ENCODE measurements at regions not wholly inside any gene's neighbourhood (a gene's known extent, or its start where the extent isn't known, plus 50 kb on each side); places are given as distances from the start of the nearest gene placed in this dataset.

DNA sequence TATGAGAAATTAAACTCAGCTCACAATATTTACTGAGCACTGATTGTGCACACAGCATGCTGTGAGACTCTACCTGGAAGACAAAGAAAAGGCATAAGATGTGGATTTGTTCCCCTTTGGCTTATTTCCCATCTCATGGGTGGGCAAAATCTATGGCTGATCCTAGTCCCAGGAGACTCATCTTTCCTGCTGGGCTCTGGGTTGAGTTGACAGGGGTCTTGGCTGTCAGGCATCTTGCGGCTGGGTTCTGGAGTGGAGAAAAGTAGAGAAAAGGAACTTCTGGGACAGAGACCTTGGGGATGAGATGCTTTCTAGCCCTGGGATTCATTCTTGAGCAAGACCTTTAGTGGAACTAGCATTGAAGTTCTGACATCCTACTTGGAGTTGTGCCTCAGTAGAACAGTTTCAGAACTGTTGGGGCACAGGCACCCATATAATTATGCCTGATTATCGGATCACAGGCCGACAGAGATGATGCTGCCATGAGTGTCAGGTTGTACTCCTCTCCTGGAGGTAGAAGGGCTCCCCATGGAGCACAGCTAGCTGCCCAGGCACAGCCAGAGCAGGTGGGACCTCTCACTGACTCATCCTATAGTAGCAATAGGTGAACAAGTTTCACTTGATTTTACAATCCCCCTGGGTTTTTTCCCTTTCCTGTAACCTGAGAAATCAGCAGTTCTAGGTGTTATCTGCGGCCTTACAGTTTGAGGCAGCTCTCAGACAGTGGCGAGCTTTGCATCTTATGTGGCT is 260.9 kb downstream of the CYRIA start (continued):
- TF ChIP-seq, protein P1, sequence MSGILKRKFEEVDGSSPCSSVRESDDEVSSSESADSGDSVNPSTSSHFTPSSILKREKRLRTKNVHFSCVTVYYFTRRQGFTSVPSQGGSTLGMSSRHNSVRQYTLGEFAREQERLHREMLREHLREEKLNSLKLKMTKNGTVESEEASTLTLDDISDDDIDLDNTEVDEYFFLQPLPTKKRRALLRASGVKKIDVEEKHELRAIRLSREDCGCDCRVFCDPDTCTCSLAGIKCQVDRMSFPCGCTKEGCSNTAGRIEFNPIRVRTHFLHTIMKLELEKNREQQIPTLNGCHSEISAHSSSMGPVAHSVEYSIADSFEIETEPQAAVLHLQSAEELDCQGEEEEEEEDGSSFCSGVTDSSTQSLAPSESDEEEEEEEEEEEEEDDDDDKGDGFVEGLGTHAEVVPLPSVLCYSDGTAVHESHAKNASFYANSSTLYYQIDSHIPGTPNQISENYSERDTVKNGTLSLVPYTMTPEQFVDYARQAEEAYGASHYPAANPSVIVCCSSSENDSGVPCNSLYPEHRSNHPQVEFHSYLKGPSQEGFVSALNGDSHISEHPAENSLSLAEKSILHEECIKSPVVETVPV (CRISPR knock-in tag; IDR thresholded peaks at IDR 0.05): no peak
- TF ChIP-seq GLIS3 (CRISPR knock-in tag; IDR thresholded peaks at IDR 0.05) (no peak), BACH2 (CRISPR knock-in tag; IDR thresholded peaks at IDR 0.05; ENCODE audit: borderline replicate concordance) (no peak), SNAI2 (CRISPR knock-in tag; IDR thresholded peaks at IDR 0.05) (no peak)
- TF ChIP-seq, protein P2, sequence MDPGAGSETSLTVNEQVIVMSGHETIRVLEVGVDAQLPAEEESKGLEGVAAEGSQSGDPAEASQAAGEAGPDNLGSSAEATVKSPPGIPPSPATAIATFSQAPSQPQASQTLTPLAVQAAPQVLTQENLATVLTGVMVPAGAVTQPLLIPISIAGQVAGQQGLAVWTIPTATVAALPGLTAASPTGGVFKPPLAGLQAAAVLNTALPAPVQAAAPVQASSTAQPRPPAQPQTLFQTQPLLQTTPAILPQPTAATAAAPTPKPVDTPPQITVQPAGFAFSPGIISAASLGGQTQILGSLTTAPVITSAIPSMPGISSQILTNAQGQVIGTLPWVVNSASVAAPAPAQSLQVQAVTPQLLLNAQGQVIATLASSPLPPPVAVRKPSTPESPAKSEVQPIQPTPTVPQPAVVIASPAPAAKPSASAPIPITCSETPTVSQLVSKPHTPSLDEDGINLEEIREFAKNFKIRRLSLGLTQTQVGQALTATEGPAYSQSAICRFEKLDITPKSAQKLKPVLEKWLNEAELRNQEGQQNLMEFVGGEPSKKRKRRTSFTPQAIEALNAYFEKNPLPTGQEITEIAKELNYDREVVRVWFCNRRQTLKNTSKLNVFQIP (CRISPR knock-in tag; IDR thresholded peaks at IDR 0.05; ENCODE audit: borderline replicate concordance, low read depth): no peak

DNA sequence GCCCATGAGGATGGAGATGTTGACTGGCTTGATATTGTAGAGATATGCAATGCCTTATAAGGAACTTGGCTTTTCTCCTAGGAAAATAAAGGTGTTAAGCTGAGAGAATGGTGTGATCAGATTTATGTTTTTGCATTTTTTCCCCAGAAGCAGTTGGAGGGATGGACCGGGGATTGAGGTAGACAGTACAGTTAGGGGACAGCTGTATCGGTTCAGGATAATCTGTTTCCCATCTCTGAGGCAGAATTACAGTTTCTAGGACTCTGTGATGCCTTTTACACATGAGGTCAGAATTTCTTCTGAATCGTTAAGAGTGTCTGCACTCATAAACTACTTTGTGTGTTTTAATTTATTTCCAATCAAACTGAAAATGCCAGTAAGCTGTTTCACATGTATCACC is 261.5 kb downstream of the CYRIA start:
- TF ChIP-seq SNAI2 (CRISPR knock-in tag; IDR thresholded peaks at IDR 0.05) (no peak), ISL1 (CRISPR knock-in tag; IDR thresholded peaks at IDR 0.05) (no peak), ZNF565 (CRISPR knock-in tag; conservative IDR thresholded peaks at IDR 0.05; ENCODE audit: low read depth) (no peak), BACH2 (CRISPR knock-in tag; IDR thresholded peaks at IDR 0.05; ENCODE audit: borderline replicate concordance) (no peak), ZNF8 (CRISPR knock-in tag; IDR thresholded peaks at IDR 0.05) (no peak), TCF4 (CRISPR knock-in tag; IDR thresholded peaks at IDR 0.05; ENCODE audit: borderline replicate concordance) (no peak), ESRRG (CRISPR knock-in tag; IDR thresholded peaks at IDR 0.05) (no peak)
- TF ChIP-seq, protein P3, sequence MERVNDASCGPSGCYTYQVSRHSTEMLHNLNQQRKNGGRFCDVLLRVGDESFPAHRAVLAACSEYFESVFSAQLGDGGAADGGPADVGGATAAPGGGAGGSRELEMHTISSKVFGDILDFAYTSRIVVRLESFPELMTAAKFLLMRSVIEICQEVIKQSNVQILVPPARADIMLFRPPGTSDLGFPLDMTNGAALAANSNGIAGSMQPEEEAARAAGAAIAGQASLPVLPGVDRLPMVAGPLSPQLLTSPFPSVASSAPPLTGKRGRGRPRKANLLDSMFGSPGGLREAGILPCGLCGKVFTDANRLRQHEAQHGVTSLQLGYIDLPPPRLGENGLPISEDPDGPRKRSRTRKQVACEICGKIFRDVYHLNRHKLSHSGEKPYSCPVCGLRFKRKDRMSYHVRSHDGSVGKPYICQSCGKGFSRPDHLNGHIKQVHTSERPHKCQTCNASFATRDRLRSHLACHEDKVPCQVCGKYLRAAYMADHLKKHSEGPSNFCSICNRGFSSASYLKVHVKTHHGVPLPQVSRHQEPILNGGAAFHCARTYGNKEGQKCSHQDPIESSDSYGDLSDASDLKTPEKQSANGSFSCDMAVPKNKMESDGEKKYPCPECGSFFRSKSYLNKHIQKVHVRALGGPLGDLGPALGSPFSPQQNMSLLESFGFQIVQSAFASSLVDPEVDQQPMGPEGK (CRISPR knock-in tag; IDR thresholded peaks at IDR 0.05; ENCODE audit: borderline replicate concordance): no peak
- no peak for ATAC-seq

DNA sequence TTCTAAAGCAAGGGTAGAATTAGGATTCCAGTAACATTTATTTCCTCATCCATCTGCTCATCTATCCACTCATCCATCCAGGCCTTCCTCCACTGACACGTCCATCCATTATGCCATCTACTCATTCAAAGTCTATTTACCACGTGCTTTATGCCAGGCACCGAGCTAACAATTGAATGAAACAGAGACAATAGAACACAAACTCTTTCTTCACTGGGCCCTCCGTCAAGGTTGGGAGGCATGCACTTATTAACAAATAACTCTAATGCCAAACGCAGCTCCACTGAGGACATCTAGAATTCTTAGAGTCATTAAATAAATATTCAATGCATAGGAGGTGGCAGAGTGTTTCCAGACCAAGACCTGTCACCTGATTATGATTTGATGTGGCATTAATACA is 262.7 kb downstream of the CYRIA start:
- no peak for ATAC-seq
- TF ChIP-seq RARB (CRISPR knock-in tag; IDR thresholded peaks at IDR 0.05) (no peak), TOX (CRISPR knock-in tag; IDR thresholded peaks at IDR 0.05; ENCODE audit: borderline replicate concordance) (no peak), OSR1 (CRISPR knock-in tag; IDR thresholded peaks at IDR 0.05) (no peak), ZC3H10 (CRISPR knock-in tag; IDR thresholded peaks at IDR 0.05) (no peak), ZNF8 (CRISPR knock-in tag; IDR thresholded peaks at IDR 0.05) (no peak)
- TF ChIP-seq, protein P1 (CRISPR knock-in tag; IDR thresholded peaks at IDR 0.05): no peak

DNA sequence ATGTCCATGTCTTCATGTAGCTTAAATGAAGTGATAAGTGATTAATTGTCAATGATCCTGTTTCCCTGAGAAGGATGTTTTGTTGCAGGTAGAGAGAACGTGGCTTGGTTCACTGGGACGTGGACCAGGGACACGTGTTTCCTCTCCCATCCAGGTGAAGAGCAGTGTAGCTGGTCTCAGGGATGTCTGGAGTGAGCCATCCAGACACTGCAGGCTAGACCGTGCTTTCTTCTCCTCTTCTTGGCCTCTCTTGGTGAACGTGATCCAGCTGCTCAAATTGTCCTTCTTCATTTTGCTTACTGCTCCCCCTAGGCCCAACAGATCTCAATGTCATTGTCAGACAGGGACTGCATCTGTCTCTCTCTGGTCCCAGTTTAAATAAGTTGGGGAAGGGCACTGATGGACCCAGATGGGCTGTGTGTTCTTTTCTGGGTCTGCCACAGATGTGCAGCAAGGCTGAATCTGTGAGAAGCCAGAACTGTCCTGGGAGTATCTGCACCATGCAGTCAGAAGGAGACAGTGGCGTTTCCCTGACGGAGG is 263.8 kb downstream of the CYRIA start:
- ATAC-seq: no peak

More for the DNA sequence above, 263.8 kb downstream of the CYRIA start:
- TF ChIP-seq ZC3H10 (CRISPR knock-in tag; IDR thresholded peaks at IDR 0.05) (no peak), TOX (CRISPR knock-in tag; IDR thresholded peaks at IDR 0.05; ENCODE audit: borderline replicate concordance) (no peak), ZNF565 (CRISPR knock-in tag; conservative IDR thresholded peaks at IDR 0.05; ENCODE audit: low read depth) (no peak), RARB (CRISPR knock-in tag; IDR thresholded peaks at IDR 0.05) (no peak), GLIS3 (CRISPR knock-in tag; IDR thresholded peaks at IDR 0.05) (no peak), TCF4 (CRISPR knock-in tag; IDR thresholded peaks at IDR 0.05; ENCODE audit: borderline replicate concordance) (no peak), ISL1 (CRISPR knock-in tag; IDR thresholded peaks at IDR 0.05) (no peak), ZNF8 (CRISPR knock-in tag; IDR thresholded peaks at IDR 0.05) (no peak), CSDC2 (CRISPR knock-in tag; IDR thresholded peaks at IDR 0.05) (no peak), OSR1 (CRISPR knock-in tag; IDR thresholded peaks at IDR 0.05) (no peak)
- TF ChIP-seq, protein P4, sequence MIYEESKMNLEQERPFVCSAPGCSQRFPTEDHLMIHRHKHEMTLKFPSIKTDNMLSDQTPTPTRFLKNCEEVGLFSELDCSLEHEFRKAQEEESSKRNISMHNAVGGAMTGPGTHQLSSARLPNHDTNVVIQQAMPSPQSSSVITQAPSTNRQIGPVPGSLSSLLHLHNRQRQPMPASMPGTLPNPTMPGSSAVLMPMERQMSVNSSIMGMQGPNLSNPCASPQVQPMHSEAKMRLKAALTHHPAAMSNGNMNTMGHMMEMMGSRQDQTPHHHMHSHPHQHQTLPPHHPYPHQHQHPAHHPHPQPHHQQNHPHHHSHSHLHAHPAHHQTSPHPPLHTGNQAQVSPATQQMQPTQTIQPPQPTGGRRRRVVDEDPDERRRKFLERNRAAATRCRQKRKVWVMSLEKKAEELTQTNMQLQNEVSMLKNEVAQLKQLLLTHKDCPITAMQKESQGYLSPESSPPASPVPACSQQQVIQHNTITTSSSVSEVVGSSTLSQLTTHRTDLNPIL (CRISPR knock-in tag; IDR thresholded peaks at IDR 0.05; ENCODE audit: low read depth): no peak
- TF ChIP-seq, protein P5, sequence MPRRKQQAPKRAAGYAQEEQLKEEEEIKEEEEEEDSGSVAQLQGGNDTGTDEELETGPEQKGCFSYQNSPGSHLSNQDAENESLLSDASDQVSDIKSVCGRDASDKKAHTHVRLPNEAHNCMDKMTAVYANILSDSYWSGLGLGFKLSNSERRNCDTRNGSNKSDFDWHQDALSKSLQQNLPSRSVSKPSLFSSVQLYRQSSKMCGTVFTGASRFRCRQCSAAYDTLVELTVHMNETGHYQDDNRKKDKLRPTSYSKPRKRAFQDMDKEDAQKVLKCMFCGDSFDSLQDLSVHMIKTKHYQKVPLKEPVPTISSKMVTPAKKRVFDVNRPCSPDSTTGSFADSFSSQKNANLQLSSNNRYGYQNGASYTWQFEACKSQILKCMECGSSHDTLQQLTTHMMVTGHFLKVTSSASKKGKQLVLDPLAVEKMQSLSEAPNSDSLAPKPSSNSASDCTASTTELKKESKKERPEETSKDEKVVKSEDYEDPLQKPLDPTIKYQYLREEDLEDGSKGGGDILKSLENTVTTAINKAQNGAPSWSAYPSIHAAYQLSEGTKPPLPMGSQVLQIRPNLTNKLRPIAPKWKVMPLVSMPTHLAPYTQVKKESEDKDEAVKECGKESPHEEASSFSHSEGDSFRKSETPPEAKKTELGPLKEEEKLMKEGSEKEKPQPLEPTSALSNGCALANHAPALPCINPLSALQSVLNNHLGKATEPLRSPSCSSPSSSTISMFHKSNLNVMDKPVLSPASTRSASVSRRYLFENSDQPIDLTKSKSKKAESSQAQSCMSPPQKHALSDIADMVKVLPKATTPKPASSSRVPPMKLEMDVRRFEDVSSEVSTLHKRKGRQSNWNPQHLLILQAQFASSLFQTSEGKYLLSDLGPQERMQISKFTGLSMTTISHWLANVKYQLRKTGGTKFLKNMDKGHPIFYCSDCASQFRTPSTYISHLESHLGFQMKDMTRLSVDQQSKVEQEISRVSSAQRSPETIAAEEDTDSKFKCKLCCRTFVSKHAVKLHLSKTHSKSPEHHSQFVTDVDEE (CRISPR knock-in tag; IDR thresholded peaks at IDR 0.05): no peak
- TF ChIP-seq, protein P3 (CRISPR knock-in tag; IDR thresholded peaks at IDR 0.05; ENCODE audit: borderline replicate concordance): no peak
